Endometrial microvascular endothelial cells (primary cell): ENCODE measurements at regions not wholly inside any gene's neighbourhood (a gene's known extent, or its start where the extent isn't known, plus 50 kb on each side); places are given as distances from the start of the nearest gene placed in this dataset.
"Not testable (repeated sequence)": the region's sequence is repeated elsewhere in the genome, so short reads cannot be mapped to it uniquely, and the experiment has no call there.

Experiments
- in situ Hi-C: cut with HindIII; loops from 2 replicates; pipeline ENCODE4 v1.10.0; 2017; ENCODE audit warnings: low sequenced_read_pairs, low pct_unique_long_range_greater_than_20kb; ENCODE audit errors: inconsistent ontology term

- in situ Hi-C loops = loop anchor here (25.0 kb wide), 1 partner anchor 1113 kb away; no protein-coding TSS in a partner anchor
Measured at GRCh38 chr7:81499262-81500116, 270.4 kb downstream of the HGF start.

- in situ Hi-C loops = no loop called here
Measured at GRCh38 chr7:81498176-81498575, 271.7 kb downstream of the HGF start.

GRCh38 chr7:81492910-81493309 lies 276.9 kb downstream of the HGF start:
- in situ Hi-C loops = no loop called here

GRCh38 chr7:81492240-81492639 lies 277.6 kb downstream of the HGF start:
- in situ Hi-C loops = no loop called here

- in situ Hi-C loops = no loop called here
Measured at GRCh38 chr7:81491573-81491972, 278.3 kb downstream of the HGF start.

- in situ Hi-C loops = no loop called here
Measured at GRCh38 chr7:81488210-81488609, 281.6 kb downstream of the HGF start.

GRCh38 chr7:81487516-81487915 lies 282.3 kb downstream of the HGF start:
- in situ Hi-C loops = no loop called here

- in situ Hi-C loops = no loop called here
Measured at GRCh38 chr7:81484261-81484660, 285.6 kb downstream of the HGF start.

- in situ Hi-C loops = no loop called here
Measured at GRCh38 chr7:81482600-81483186, 287.2 kb downstream of the HGF start.

- in situ Hi-C loops = no loop called here
Measured at GRCh38 chr7:81478664-81479063, 291.2 kb downstream of the HGF start.

- in situ Hi-C loops = not testable (repeated sequence)
Measured at GRCh38 chr7:81478201-81478600, 291.6 kb downstream of the HGF start.

GRCh38 chr7:81473236-81473635 lies 296.6 kb downstream of the HGF start:
- in situ Hi-C loops = no loop called here

GRCh38 chr7:81470724-81471379 lies 299.0 kb downstream of the HGF start:
- in situ Hi-C loops = no loop called here

GRCh38 chr7:81469869-81470723 lies 299.8 kb downstream of the HGF start:
- in situ Hi-C loops = no loop called here

GRCh38 chr7:81469153-81469868 lies 300.5 kb downstream of the HGF start:
- in situ Hi-C loops = no loop called here

- in situ Hi-C loops = no loop called here
Measured at GRCh38 chr7:81468526-81468925, 301.3 kb downstream of the HGF start.

- in situ Hi-C loops = no loop called here
Measured at GRCh38 chr7:81467964-81468363, 301.9 kb downstream of the HGF start.

GRCh38 chr7:81462672-81463071 lies 307.2 kb downstream of the HGF start:
- in situ Hi-C loops = no loop called here
